Neural progenitor cell (in vitro differentiated cells): ENCODE measurements at regions not wholly inside any gene's neighbourhood (a gene's known extent, or its start where the extent isn't known, plus 50 kb on each side); places are given as distances from the start of the nearest gene placed in this dataset.
"Not testable (repeated sequence)": the region's sequence is repeated elsewhere in the genome, so short reads cannot be mapped to it uniquely, and the experiment has no call there.

Experiments used
- DNase-seq: peaks from one replicate; pipeline ENCODE4 v3.0.0-alpha.2; 2016; ENCODE audit warnings: low spot score
- H2AFZ ChIP-seq: fragments of 200-600 bp; sonication (generic); replicated peaks from 2 replicates; pipeline ENCODE4 v1.6.1; 2016; ENCODE audit warnings: antibody characterized with exemption
- H3F3A ChIP-seq: fragments of 200-600 bp; sonication (generic); 2 replicates; pipeline ENCODE4 v1.6.1; 2016; ENCODE audit warnings: antibody characterized with exemption, low read depth
- H3K27ac ChIP-seq: fragments of 200-600 bp; sonication (generic); 2 replicates; pipeline ENCODE4 v1.5.1; 2016; ENCODE audit warnings: mild to moderate bottlenecking
- H3K27me3 ChIP-seq: fragments of 200-600 bp; sonication (generic); 2 replicates; pipeline ENCODE4 v1.6.1; 2016; ENCODE audit warnings: mild to moderate bottlenecking, moderate library complexity
- H3K36me3 ChIP-seq: fragments of 200-600 bp; sonication (generic); 2 replicates; pipeline ENCODE4 v1.5.1; 2016
- H3K4me1 ChIP-seq: fragments of 200-600 bp; sonication (generic); 2 replicates; pipeline ENCODE4 v1.6.1; 2016; ENCODE audit warnings: mixed run types
- H3K4me2 ChIP-seq: fragments of 200-600 bp; sonication (generic); 2 replicates; pipeline ENCODE4 v1.6.1; 2016
- H3K4me3 ChIP-seq: fragments of 200-600 bp; sonication (generic); 2 replicates; pipeline ENCODE4 v1.5.1; 2016
- H3K79me2 ChIP-seq: fragments of 200-600 bp; sonication (generic); 2 replicates; pipeline ENCODE4 v1.6.1; 2016; ENCODE audit warnings: low read depth
- H3K9ac ChIP-seq: fragments of 200-600 bp; sonication (generic); 2 replicates; pipeline ENCODE4 v1.6.1; 2016
- H3K9me3 ChIP-seq: fragments of 200-600 bp; sonication (generic); 2 replicates; pipeline ENCODE4 v1.5.1; 2016; ENCODE audit warnings: low read depth
- H4K20me1 ChIP-seq: fragments of 200-600 bp; sonication (generic); 2 replicates; pipeline ENCODE4 v1.6.1; 2016; ENCODE audit warnings: low read depth
- H3K27ac Mint-ChIP-seq: 3 replicates; pipeline ENCODE4 v1.8.0; 2021; ENCODE audit warnings: mixed read lengths
- H3K27me3 Mint-ChIP-seq: 2 replicates; pipeline ENCODE4 v1.8.0; 2022; ENCODE audit warnings: low read depth, mild to moderate bottlenecking, inconsistent platforms, moderate library complexity, mixed read lengths; ENCODE audit not compliant: insufficient read depth
- H3K36me3 Mint-ChIP-seq: 3 replicates; pipeline ENCODE4 v1.8.0; 2021; ENCODE audit warnings: mixed read lengths
- H3K4me1 Mint-ChIP-seq: 3 replicates; pipeline ENCODE4 v1.8.0; 2021; ENCODE audit warnings: mixed read lengths
- H3K4me3 Mint-ChIP-seq: 3 replicates; pipeline ENCODE4 v1.8.0; 2021; ENCODE audit warnings: mild to moderate bottlenecking, moderate library complexity, mixed read lengths
- H3K9me3 Mint-ChIP-seq: 3 replicates; pipeline ENCODE4 v1.8.0; 2020; ENCODE audit warnings: mixed read lengths
- EZH2 ChIP-seq: fragments of 200-600 bp; sonication (generic); IDR thresholded peaks from 2 replicates; pipeline ENCODE4 v1.6.1; 2017; ENCODE audit warnings: antibody characterized with exemption, mild to moderate bottlenecking, moderate library complexity
- EZH2phosphoT487 ChIP-seq: fragments of 200-600 bp; sonication (generic); IDR thresholded peaks from 2 replicates; pipeline ENCODE4 v1.6.1; 2017; ENCODE audit warnings: antibody characterized with exemption
- TF ChIP-seq, protein P1 (sequence below): fragments of 200-600 bp; sonication (generic); IDR thresholded peaks from 2 replicates; pipeline ENCODE4 v1.5.1; 2017; ENCODE audit warnings: antibody characterized with exemption, mild to moderate bottlenecking

DNA sequence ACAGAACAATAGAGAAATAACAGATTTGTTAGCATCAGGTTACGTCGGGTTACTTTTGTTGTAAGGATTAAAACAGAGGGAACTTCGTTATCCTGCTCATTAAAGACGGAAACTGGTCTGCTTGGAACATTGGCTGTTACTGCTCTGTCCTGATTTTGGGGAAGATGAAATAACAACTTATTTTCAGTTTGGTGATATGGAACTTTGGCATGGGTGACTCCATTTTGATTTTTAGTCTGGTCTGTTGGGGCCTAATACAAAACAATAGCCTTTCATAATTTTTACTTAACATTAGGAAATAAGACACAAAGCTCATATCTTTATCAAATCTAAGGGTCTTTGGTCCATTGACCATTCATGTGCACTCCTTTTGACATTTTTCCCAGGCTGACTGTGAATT, 220.5 kb upstream of the DUSP10 start:
- Histone ChIP-seq H3K27me3 (no peaks in the 10 kb centered on the region), H3K4me2 (no peak overlapping the region), H3K36me3 (no peaks in the 10 kb centered on the region), H3F3A (no peaks in the 10 kb centered on the region), H2AFZ (no peak overlapping the region), H3K9ac (no peak overlapping the region), H3K27ac (no peak overlapping the region), H4K20me1 (no peaks in the 10 kb centered on the region), H3K79me2 (no peaks in the 10 kb centered on the region), H3K4me1 (no peaks in the 10 kb centered on the region), H3K9me3 (no peaks in the 10 kb centered on the region), H3K4me3 (no peak overlapping the region)
- Mint-ChIP-seq H3K27ac (no peak overlapping the region), H3K9me3 (no peaks in the 10 kb centered on the region), H3K36me3 (no peaks in the 10 kb centered on the region), H3K4me1 (peaks cover 4% of the 10 kb centered on the region), H3K27me3 (peaks cover 4% of the 10 kb centered on the region), H3K4me3 (no peak overlapping the region)
- no peak for TF ChIP-seq EZH2phosphoT487
- TF ChIP-seq, protein P1, sequence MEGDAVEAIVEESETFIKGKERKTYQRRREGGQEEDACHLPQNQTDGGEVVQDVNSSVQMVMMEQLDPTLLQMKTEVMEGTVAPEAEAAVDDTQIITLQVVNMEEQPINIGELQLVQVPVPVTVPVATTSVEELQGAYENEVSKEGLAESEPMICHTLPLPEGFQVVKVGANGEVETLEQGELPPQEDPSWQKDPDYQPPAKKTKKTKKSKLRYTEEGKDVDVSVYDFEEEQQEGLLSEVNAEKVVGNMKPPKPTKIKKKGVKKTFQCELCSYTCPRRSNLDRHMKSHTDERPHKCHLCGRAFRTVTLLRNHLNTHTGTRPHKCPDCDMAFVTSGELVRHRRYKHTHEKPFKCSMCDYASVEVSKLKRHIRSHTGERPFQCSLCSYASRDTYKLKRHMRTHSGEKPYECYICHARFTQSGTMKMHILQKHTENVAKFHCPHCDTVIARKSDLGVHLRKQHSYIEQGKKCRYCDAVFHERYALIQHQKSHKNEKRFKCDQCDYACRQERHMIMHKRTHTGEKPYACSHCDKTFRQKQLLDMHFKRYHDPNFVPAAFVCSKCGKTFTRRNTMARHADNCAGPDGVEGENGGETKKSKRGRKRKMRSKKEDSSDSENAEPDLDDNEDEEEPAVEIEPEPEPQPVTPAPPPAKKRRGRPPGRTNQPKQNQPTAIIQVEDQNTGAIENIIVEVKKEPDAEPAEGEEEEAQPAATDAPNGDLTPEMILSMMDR = no peak
- TF ChIP-seq EZH2 = no peak
- no peak for DNase-seq

DNA sequence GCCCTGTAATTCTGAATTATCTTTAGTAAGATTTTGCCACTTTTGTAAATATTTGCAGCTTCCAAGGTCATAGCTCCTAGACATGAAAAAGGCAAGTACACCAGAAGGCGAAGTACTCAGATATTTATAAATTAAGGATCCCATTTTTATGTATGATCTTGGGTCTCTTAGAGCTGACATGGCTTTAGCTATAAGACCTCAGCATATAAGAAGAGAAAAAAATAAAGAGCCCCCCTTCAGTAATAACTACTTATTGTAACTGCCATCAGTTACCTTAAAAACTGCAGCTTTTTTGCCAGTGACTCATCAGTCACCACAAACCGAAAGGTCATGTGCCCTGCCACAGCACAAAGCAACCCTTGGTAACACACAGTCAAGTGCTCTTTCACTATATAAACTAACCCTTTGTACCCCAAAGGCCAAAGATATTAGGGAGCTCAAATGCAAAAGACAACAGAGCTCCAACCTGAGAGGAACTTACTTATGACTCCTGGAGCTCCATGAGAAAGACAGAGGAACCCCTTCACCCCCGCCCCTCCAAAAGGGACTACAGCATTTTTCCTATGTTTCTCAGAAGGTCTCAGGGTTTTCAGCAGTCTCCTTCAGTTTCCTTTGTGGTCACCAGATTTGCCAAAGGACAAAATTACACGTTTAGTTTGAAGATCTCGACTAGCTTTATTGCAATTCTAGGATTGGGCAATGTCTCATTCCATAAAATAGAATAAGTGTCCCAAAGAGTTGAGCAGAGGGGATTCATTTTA, 219.8 kb upstream of the DUSP10 start:
- no peaks in the 10 kb centered on the region for H4K20me1 ChIP-seq
- H3K27me3 ChIP-seq = no peaks in the 10 kb centered on the region
- no peaks in the 10 kb centered on the region for H3K79me2 ChIP-seq
- H3K27ac ChIP-seq = no peak overlapping the region
- Mint-ChIP-seq H3K4me3 (no peak overlapping the region), H3K27me3 (peaks cover 4% of the 10 kb centered on the region), H3K4me1 (peaks cover 4% of the 10 kb centered on the region), H3K27ac (no peak overlapping the region), H3K9me3 (no peaks in the 10 kb centered on the region), H3K36me3 (no peaks in the 10 kb centered on the region)
- no peaks in the 10 kb centered on the region for H3K36me3 ChIP-seq
- no peak overlapping the region for H3K4me3 ChIP-seq
- DNase-seq = no peak
- H2AFZ ChIP-seq = no peak overlapping the region
- no peak overlapping the region for H3K9ac ChIP-seq
- no peaks in the 10 kb centered on the region for H3K4me1 ChIP-seq
- H3F3A ChIP-seq = no peaks in the 10 kb centered on the region
- no peaks in the 10 kb centered on the region for H3K9me3 ChIP-seq
- H3K4me2 ChIP-seq = no peak overlapping the region
- TF ChIP-seq, protein P1 = no peak
- TF ChIP-seq EZH2phosphoT487 = no peak

DNA sequence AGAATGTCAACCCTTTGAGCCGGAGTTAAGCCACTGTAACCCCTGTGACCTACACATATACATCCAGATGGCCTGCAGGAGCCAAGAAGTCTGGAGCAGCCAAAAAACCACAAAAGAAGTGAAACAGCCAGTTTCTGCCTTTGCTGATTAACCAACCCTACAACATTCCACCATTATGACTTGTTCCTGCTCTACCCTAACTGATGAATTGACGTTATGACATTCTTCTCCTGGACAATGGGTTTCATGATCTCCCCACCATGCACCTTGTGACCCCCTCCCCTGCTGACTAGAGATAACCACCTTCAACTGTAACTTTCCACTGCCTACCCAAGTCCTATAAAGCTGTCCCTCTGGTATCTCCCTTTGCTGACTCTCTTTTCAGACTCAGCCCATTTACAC, 216.3 kb upstream of the DUSP10 start:
- H3K4me1 ChIP-seq, H3K4me3 Mint-ChIP-seq, H3K36me3 Mint-ChIP-seq, H3K79me2 ChIP-seq, H3K9me3 Mint-ChIP-seq, H3K9me3 ChIP-seq, H3K27ac Mint-ChIP-seq, DNase-seq, H3K27me3 ChIP-seq, H3K27ac ChIP-seq, H3K4me1 Mint-ChIP-seq, H3K27me3 Mint-ChIP-seq, H2AFZ ChIP-seq, H3K36me3 ChIP-seq, H3K4me2 ChIP-seq, H3F3A ChIP-seq, H3K4me3 ChIP-seq, H4K20me1 ChIP-seq, H3K9ac ChIP-seq: not testable (repeated sequence)

DNA sequence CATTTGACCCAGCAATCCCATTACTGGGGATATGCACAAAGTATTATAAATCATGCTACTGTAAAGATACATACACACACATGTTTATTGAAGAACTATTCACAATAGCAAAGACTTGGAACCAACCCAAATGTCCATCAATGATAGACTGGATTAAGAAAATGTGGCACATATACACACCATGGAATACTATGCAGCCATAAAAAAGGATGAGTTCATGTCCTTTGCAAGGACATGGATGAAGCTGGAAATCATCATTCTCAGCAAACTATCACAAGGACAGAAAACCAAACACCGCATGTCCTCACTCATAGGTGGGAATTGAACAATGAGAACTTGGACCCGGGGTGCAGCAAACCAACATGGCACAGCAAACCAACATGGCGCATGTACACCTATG, 215.5 kb upstream of the DUSP10 start:
- not testable (repeated sequence) for H3K4me1 ChIP-seq, DNase-seq, H3K79me2 ChIP-seq, H3K27ac ChIP-seq, H3K36me3 Mint-ChIP-seq, H3K4me1 Mint-ChIP-seq, H3K27ac Mint-ChIP-seq, H3K9me3 Mint-ChIP-seq, H2AFZ ChIP-seq, H3F3A ChIP-seq, H3K4me3 ChIP-seq, H3K36me3 ChIP-seq, H3K4me3 Mint-ChIP-seq, H3K4me2 ChIP-seq, H4K20me1 ChIP-seq, H3K9ac ChIP-seq, H3K27me3 Mint-ChIP-seq, H3K27me3 ChIP-seq, H3K9me3 ChIP-seq
